ENCODE measurements at regions not wholly inside any gene's neighbourhood (a gene's known extent, or its start where the extent isn't known, plus 50 kb on each side); places are given as distances from the start of the nearest gene placed in this dataset.

GRCh38 chr16:50437769-50438437, 69.1 kb upstream of the BRD7 start:
- DNase-seq (ENCODE audit: low read depth, low spot score) (no peak), ATAC-seq (no peak), FAIRE-seq (no peak)
- ChIA-PET RAD21 (ENCODE audit: unreplicated experiment) (no interaction called here), SMC1A (ENCODE audit: uncharacterized antibody, unreplicated experiment) (no interaction called here), POLR2A (no interaction called here), CTCF (no interaction called here)
- Histone ChIP-seq H3K9ac (ENCODE audit: control insufficient read depth, insufficient read depth, low read length) (no peak overlapping the region), H3K4me2 (ENCODE audit: control insufficient read depth, insufficient read depth) (no peak overlapping the region), H3K9me3 (replicated peaks; ENCODE audit: control insufficient read depth, insufficient read depth, low read length) (peaks cover 10% of the 10 kb centered on the region; the same call in 2 of the 3 replicates), H3K79me2 (ENCODE audit: control insufficient read depth, insufficient read depth, low read length) (no peaks in the 10 kb centered on the region), H3K27ac (ENCODE audit: control insufficient read depth, insufficient read depth) (no peak overlapping the region), H3K4me3 (no peak overlapping the region), H3K36me3 (ENCODE audit: control insufficient read depth in 2 of 2, insufficient read depth in 2 of 2, low read length in 1 of 2) (no peaks in the 10 kb centered on the region), H3K27me3 (replicated peaks in 1 of 2; ENCODE audit: control insufficient read depth in 2 of 2, insufficient read depth in 2 of 2, low read length in 1 of 2) (peaks cover 0 to 2% of the 10 kb centered on the region in 2 experiments; a peak in 2 of 4 replicates), H4K20me1 (ENCODE audit: control insufficient read depth, insufficient read depth) (no peaks in the 10 kb centered on the region), H2AFZ (ENCODE audit: control insufficient read depth, low read depth, low read length) (no peak overlapping the region), H3K4me1 (ENCODE audit: control insufficient read depth, insufficient read depth, low read length) (no peaks in the 10 kb centered on the region)
- in situ Hi-C loops (cut with MboI) (no loop called here), intact Hi-C loops (cut with micrococcal nuclease; ENCODE audit: unreplicated experiment) (no loop called here)
- TF ChIP-seq USF2 (IDR thresholded peaks at IDR 0.05; ENCODE audit: borderline replicate concordance, low read depth, low read length) (no peak), BMI1 (IDR thresholded peaks at IDR 0.05; ENCODE audit: borderline replicate concordance) (no peak), GABPA (IDR thresholded peaks at IDR 0.05; ENCODE audit: low read depth) (no peak), USF1 (IDR thresholded peaks at IDR 0.05; ENCODE audit: borderline replicate concordance, extremely low read length, insufficient read depth, low read depth, low read length) (no peak), HCFC1 (IDR thresholded peaks at IDR 0.05; ENCODE audit: low read length) (no peak)
- no TSS peak for BruUV-seq (replicated peaks)
- 62% methylated on average over 13 of the region's 13 CpGs for WGBS (ENCODE audit: insufficient coverage, insufficient replicate concordance, low lambda C conversion rate, missing lambda C conversion rate)

- Histone ChIP-seq H3K27me3 (replicated peaks in 1 of 2; ENCODE audit: control insufficient read depth in 2 of 2, insufficient read depth in 2 of 2, low read length in 1 of 2) (peaks cover 0 to 2% of the 10 kb centered on the region in 2 experiments; a peak in 2 of 4 replicates), H3K27ac (ENCODE audit: control insufficient read depth, insufficient read depth) (no peak overlapping the region), H4K20me1 (ENCODE audit: control insufficient read depth, insufficient read depth) (no peaks in the 10 kb centered on the region), H2AFZ (ENCODE audit: control insufficient read depth, low read depth, low read length) (no peak overlapping the region), H3K4me2 (ENCODE audit: control insufficient read depth, insufficient read depth) (no peak overlapping the region), H3K36me3 (ENCODE audit: control insufficient read depth in 2 of 2, insufficient read depth in 2 of 2, low read length in 1 of 2) (no peaks in the 10 kb centered on the region), H3K9ac (ENCODE audit: control insufficient read depth, insufficient read depth, low read length) (no peak overlapping the region), H3K4me3 (no peak overlapping the region), H3K4me1 (ENCODE audit: control insufficient read depth, insufficient read depth, low read length) (no peaks in the 10 kb centered on the region), H3K9me3 (replicated peaks; ENCODE audit: control insufficient read depth, insufficient read depth, low read length) (no peaks in the 10 kb centered on the region; the same call in 2 of the 3 replicates), H3K79me2 (ENCODE audit: control insufficient read depth, insufficient read depth, low read length) (no peaks in the 10 kb centered on the region)
- RAD21 ChIA-PET (ENCODE audit: unreplicated experiment), result no interaction called here
- intact Hi-C loops (cut with micrococcal nuclease; ENCODE audit: unreplicated experiment), result no loop called here
- TF ChIP-seq, protein P1, sequence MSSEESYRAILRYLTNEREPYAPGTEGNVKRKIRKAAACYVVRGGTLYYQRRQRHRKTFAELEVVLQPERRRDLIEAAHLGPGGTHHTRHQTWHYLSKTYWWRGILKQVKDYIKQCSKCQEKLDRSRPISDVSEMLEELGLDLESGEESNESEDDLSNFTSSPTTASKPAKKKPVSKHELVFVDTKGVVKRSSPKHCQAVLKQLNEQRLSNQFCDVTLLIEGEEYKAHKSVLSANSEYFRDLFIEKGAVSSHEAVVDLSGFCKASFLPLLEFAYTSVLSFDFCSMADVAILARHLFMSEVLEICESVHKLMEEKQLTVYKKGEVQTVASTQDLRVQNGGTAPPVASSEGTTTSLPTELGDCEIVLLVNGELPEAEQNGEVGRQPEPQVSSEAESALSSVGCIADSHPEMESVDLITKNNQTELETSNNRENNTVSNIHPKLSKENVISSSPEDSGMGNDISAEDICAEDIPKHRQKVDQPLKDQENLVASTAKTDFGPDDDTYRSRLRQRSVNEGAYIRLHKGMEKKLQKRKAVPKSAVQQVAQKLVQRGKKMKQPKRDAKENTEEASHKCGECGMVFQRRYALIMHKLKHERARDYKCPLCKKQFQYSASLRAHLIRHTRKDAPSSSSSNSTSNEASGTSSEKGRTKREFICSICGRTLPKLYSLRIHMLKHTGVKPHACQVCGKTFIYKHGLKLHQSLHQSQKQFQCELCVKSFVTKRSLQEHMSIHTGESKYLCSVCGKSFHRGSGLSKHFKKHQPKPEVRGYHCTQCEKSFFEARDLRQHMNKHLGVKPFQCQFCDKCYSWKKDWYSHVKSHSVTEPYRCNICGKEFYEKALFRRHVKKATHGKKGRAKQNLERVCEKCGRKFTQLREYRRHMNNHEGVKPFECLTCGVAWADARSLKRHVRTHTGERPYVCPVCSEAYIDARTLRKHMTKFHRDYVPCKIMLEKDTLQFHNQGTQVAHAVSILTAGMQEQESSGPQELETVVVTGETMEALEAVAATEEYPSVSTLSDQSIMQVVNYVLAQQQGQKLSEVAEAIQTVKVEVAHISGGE (CRISPR knock-in tag; IDR thresholded peaks at IDR 0.05), result no peak
- no peak for TF ChIP-seq ZNF207 (IDR thresholded peaks at IDR 0.05; ENCODE audit: borderline replicate concordance)
- no peak for TF ChIP-seq NFYA (IDR thresholded peaks at IDR 0.05; ENCODE audit: borderline replicate concordance, low read depth, low read length)
- TF ChIP-seq HDAC6 (IDR thresholded peaks at IDR 0.05; ENCODE audit: unreplicated experiment), result no peak
- TF ChIP-seq USF1 (IDR thresholded peaks at IDR 0.05; ENCODE audit: borderline replicate concordance, extremely low read length, insufficient read depth, low read depth, low read length), result no peak
- CTCF ChIA-PET, result no interaction called here
- no peak for DNase-seq (ENCODE audit: low read depth, low spot score)
- no TSS peak for BruUV-seq (replicated peaks)
- in situ Hi-C loops (cut with MboI), result no loop called here
- no peak for ATAC-seq
- POLR2A ChIA-PET, result no interaction called here
- WGBS (ENCODE audit: insufficient coverage, insufficient replicate concordance, low lambda C conversion rate, missing lambda C conversion rate), result 74% methylated on average over 3 of the region's 3 CpGs
- SMC1A ChIA-PET (ENCODE audit: uncharacterized antibody, unreplicated experiment), result no interaction called here
- no peak for FAIRE-seq
These were observed 67.5 kb upstream of the BRD7 start for GRCh38 chr16:50436271-50436670.
